NCI-H2029 (cell line): ENCODE measurements at regions not wholly inside any gene's neighbourhood (a gene's known extent, or its start where the extent isn't known, plus 50 kb on each side); places are given as distances from the start of the nearest gene placed in this dataset.

Source experiments
- DNase-seq: peaks from one replicate; lab custom pipeline; 2025; lab: John Stamatoyannopoulos, UW

- DNase-seq, result no peak
These were observed 204.0 kb upstream of the GHITM start for GRCh38 chr10:83935339-83935736.

- DNase-seq, result no peak
These were observed 203.4 kb upstream of the GHITM start for GRCh38 chr10:83935911-83936310.

- DNase-seq, result no peak
These were observed 202.1 kb upstream of the GHITM start for GRCh38 chr10:83937161-83937560.

GRCh38 chr10:83937826-83938225, 201.5 kb upstream of the GHITM start:
- no peak for DNase-seq

GRCh38 chr10:83941189-83941588, 198.1 kb upstream of the GHITM start:
- no peak for DNase-seq

GRCh38 chr10:83942410-83942809, 196.9 kb upstream of the GHITM start:
- DNase-seq, result no peak

GRCh38 chr10:83943049-83943448, 196.3 kb upstream of the GHITM start:
- DNase-seq, result no peak

GRCh38 chr10:83943920-83944319, 195.4 kb upstream of the GHITM start:
- no peak for DNase-seq

- DNase-seq, result no peak
These were observed 193.2 kb upstream of the GHITM start for GRCh38 chr10:83945982-83946718.

- DNase-seq, result no peak
These were observed 187.0 kb upstream of the GHITM start for GRCh38 chr10:83952314-83952713.

- DNase-seq, result no peak
These were observed 185.7 kb upstream of the GHITM start for GRCh38 chr10:83953589-83953988.

- no peak for DNase-seq
These were observed 185.0 kb upstream of the GHITM start for GRCh38 chr10:83954193-83954799.

GRCh38 chr10:83955406-83955805, 183.9 kb upstream of the GHITM start:
- DNase-seq, result no peak

- DNase-seq, result no peak
These were observed 182.0 kb upstream of the GHITM start for GRCh38 chr10:83957168-83957947.

GRCh38 chr10:83959328-83959727, 180.0 kb upstream of the GHITM start:
- DNase-seq, result no peak

- DNase-seq, result no peak
These were observed 179.2 kb upstream of the GHITM start for GRCh38 chr10:83960125-83960524.

- no peak for DNase-seq
These were observed 177.7 kb upstream of the GHITM start for GRCh38 chr10:83961620-83962019.

GRCh38 chr10:83963446-83963845, 175.9 kb upstream of the GHITM start:
- DNase-seq, result no peak

- DNase-seq, result no peak
These were observed 173.8 kb upstream of the GHITM start for GRCh38 chr10:83965473-83965872.

GRCh38 chr10:83968052-83968451, 171.3 kb upstream of the GHITM start:
- DNase-seq, result no peak

GRCh38 chr10:83978681-83979383, 160.5 kb upstream of the GHITM start:
- no peak for DNase-seq

- DNase-seq, result no peak
These were observed 156.5 kb upstream of the GHITM start for GRCh38 chr10:83982812-83983211.
